ENCODE measurements at regions not wholly inside any gene's neighbourhood (a gene's known extent, or its start where the extent isn't known, plus 50 kb on each side); places are given as distances from the start of the nearest gene placed in this dataset.

DNA sequence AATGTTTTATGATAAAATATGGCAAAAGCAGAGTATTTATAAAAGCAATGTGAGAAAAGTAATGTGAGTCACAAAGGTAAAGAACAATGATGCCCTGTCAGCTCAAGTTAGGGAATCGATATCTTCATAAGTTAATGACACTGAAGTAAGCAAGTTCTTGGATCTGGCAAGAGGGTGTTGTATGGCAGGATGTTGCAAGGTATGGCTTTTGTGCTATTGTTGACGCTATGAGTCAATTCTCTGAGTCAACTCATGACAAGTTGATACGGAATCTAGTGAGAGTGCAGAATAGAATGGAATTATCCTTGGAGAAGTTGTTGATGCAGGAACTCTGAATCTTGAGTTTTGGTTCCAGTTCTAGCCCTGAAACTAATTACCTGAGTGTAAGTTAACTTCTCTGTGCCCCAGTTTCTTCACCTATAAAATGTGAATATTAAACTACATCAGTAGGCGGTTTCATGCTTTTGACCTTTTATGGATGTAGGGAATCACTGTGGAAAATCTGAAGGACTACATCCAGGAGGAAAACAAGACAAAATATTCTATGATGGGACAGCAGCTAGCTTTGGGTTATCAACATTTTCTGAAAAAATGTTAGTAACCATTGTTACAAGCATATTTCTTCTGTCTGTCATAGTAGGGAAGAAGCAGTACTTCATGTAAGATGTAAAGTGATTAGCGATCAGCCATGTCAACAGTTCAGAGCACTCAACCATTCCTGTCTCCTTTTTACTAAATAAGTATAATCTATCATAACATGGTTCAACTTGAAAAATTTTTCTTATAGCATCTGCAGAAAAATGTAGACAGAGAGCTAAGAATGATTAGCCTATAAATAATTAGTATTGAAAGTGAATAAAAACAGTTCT, 96.9 kb downstream of the ATP6V1G3 start:
- Histone ChIP-seq H3K27me3 (no peaks in the 10 kb centered on the region), H3K9me3 (no peaks in the 10 kb centered on the region), H3K4me1 (no peaks in the 10 kb centered on the region), H3K4me3 (no peak overlapping the region), H3K27ac (no peak overlapping the region), H3K36me3 (no peaks in the 10 kb centered on the region)
- intact Hi-C loops (cut with DNase I): no loop called here
- no peak for ATAC-seq
- 78% methylated on average over 5 of the region's 5 CpGs for WGBS (ENCODE audit: insufficient coverage, low coverage, low lambda C conversion rate, missing lambda C conversion rate)
- DNase-seq: no peak
- TF ChIP-seq CTCF (IDR thresholded peaks at IDR 0.05): no peak
- no peak for TF ChIP-seq POLR2A (IDR thresholded peaks at IDR 0.05)

DNA sequence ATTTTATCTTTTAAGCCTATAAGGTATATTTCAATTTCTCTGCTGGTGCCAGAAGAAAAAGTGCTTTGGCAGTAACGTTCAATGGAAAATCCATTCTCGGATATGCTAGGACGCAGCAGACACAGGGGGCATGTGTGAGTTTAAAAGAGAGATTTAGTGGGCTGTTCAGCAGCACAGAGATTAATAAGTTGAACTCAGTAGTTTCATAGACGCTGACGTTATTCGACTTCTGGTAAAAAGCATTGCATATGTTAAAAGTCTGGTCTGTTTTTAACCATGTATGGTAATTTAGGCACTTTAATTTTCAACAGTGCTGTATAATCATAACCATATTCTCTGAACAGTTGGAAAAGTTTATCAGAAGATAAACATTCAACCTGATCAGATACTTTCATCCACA, 99.6 kb downstream of the ATP6V1G3 start:
- ATAC-seq (no peak), DNase-seq (no peak)
- Histone ChIP-seq H3K27ac (no peak overlapping the region), H3K4me3 (no peak overlapping the region), H3K9me3 (no peaks in the 10 kb centered on the region), H3K4me1 (no peaks in the 10 kb centered on the region), H3K27me3 (no peaks in the 10 kb centered on the region), H3K36me3 (no peaks in the 10 kb centered on the region)
- WGBS (ENCODE audit: insufficient coverage, low coverage, low lambda C conversion rate, missing lambda C conversion rate): 79% methylated on average over 6 of the region's 6 CpGs
- TF ChIP-seq POLR2A (IDR thresholded peaks at IDR 0.05): no peak
- TF ChIP-seq CTCF (IDR thresholded peaks at IDR 0.05): no peak
- intact Hi-C loops (cut with DNase I): no loop called here

DNA sequence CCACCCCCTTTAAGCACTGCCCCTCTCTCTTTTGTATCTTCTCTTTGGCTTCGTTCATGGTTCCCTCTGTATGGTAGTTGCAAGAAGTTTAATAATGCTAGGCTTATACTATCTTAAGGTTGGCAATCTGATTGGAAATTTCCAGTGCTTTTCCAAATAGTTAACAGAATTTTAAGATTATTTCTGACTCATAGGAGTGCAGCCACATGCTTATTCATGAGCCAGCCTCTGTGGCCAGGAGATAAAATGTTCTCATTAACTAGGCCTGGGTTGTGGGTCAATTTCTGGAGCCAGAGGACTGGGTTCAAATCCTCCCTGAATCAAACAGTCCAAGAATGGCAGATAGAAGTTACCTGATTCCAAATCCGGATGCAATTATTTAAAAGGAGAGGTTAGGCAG, 103.1 kb downstream of the ATP6V1G3 start:
- WGBS (ENCODE audit: insufficient coverage, low coverage, low lambda C conversion rate, missing lambda C conversion rate): 60% methylated on average over 2 of the region's 2 CpGs
- Histone ChIP-seq H3K27ac (no peak overlapping the region), H3K27me3 (no peaks in the 10 kb centered on the region), H3K4me3 (no peak overlapping the region), H3K36me3 (no peaks in the 10 kb centered on the region), H3K4me1 (no peaks in the 10 kb centered on the region), H3K9me3 (no peaks in the 10 kb centered on the region)
- no peak for TF ChIP-seq POLR2A (IDR thresholded peaks at IDR 0.05)
- TF ChIP-seq CTCF (IDR thresholded peaks at IDR 0.05): no peak
- DNase-seq: no peak
- no peak for ATAC-seq
- intact Hi-C loops (cut with DNase I): no loop called here

DNA sequence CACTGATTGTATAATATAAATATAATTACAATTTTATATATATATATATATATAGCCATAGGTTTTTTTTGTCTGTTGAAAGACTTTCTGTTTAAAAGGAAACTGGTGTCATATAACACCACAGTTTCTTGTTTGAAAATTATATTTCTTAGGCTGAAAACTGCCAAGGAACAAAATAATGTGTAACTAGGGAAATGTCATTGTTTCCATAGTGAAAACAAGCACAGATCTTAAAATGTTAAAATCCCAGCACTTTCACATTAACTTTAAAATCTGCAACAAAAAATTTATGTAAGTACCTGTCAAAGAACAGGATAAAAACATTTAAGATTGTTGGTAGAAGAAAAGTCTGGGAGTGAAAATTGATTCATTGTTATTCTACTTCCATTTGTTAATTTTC, 104.2 kb downstream of the ATP6V1G3 start:
- no peak for TF ChIP-seq CTCF (IDR thresholded peaks at IDR 0.05)
- no peak for TF ChIP-seq POLR2A (IDR thresholded peaks at IDR 0.05)
- intact Hi-C loops (cut with DNase I): no loop called here
- Histone ChIP-seq H3K27ac (no peak overlapping the region), H3K4me1 (no peaks in the 10 kb centered on the region), H3K27me3 (no peaks in the 10 kb centered on the region), H3K9me3 (no peaks in the 10 kb centered on the region), H3K4me3 (no peak overlapping the region), H3K36me3 (no peaks in the 10 kb centered on the region)
- ATAC-seq (no peak), DNase-seq (no peak)

DNA sequence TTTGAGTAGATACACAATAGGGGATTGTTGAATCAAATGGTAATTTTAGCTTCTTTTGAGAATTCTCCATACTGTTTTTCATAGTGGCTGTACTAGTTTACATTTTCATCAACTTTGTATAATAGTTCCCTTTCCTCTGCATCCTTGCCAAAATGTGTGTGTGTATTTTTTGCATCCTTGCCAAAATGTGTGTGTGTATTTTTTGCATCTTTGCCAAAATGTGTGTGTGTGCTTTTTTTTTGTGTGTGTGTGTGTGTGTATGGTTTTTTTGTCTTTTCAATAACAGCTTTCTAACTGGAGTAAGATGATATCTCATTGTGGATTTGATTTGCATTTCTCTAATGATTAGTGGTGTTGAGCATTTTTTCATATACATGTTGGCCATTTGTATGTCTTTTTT, 105.4 kb downstream of the ATP6V1G3 start:
- no peak for DNase-seq
- Histone ChIP-seq H3K36me3 (no peaks in the 10 kb centered on the region), H3K27me3 (no peaks in the 10 kb centered on the region), H3K4me3 (no peak overlapping the region), H3K4me1 (no peaks in the 10 kb centered on the region), H3K27ac (no peak overlapping the region), H3K9me3 (no peaks in the 10 kb centered on the region)
- TF ChIP-seq POLR2A (IDR thresholded peaks at IDR 0.05): no peak
- no peak for TF ChIP-seq CTCF (IDR thresholded peaks at IDR 0.05)
- ATAC-seq: no peak
- intact Hi-C loops (cut with DNase I): no loop called here
